ENCODE measurements at regions not wholly inside any gene's neighbourhood (a gene's known extent, or its start where the extent isn't known, plus 50 kb on each side); places are given as distances from the start of the nearest gene placed in this dataset.

DNA sequence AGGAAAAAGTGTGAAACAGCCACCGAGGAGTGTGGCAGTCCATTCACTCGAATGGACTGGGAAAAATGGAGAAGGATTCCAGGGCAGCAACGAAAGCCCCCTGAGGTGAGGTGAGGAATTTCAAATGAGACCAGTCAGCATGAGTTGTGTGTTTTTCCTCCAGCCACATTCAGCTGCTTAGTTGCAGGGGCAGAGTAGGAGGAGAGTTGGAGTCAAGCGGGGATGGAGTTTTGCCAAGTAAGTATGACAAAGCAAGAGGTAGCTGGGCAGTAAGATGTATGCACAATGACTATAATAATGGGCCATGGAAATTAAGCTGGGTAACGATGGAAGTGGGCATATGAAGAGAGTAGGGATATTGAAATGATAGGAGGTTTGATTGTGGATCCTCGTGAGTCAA lies 64.4 kb downstream of the CCDC54 start:
- no peak for DNase-seq
- H3K9me3 Mint-ChIP-seq (ENCODE audit: unreplicated experiment): no peaks in the 10 kb centered on the region
- H3K36me3 Mint-ChIP-seq (ENCODE audit: unreplicated experiment): no peaks in the 10 kb centered on the region
- no peak overlapping the region for H3K4me3 Mint-ChIP-seq (ENCODE audit: unreplicated experiment)
- TF ChIP-seq, protein P1, sequence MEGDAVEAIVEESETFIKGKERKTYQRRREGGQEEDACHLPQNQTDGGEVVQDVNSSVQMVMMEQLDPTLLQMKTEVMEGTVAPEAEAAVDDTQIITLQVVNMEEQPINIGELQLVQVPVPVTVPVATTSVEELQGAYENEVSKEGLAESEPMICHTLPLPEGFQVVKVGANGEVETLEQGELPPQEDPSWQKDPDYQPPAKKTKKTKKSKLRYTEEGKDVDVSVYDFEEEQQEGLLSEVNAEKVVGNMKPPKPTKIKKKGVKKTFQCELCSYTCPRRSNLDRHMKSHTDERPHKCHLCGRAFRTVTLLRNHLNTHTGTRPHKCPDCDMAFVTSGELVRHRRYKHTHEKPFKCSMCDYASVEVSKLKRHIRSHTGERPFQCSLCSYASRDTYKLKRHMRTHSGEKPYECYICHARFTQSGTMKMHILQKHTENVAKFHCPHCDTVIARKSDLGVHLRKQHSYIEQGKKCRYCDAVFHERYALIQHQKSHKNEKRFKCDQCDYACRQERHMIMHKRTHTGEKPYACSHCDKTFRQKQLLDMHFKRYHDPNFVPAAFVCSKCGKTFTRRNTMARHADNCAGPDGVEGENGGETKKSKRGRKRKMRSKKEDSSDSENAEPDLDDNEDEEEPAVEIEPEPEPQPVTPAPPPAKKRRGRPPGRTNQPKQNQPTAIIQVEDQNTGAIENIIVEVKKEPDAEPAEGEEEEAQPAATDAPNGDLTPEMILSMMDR (IDR thresholded peaks at IDR 0.05; ENCODE audit: partially characterized antibody, unreplicated experiment): no peak
- H3K27me3 Mint-ChIP-seq (ENCODE audit: unreplicated experiment): no peaks in the 10 kb centered on the region
- no peaks in the 10 kb centered on the region for H3K4me1 Mint-ChIP-seq (ENCODE audit: low read depth, unreplicated experiment)
- no peak overlapping the region for H3K27ac Mint-ChIP-seq (ENCODE audit: unreplicated experiment)

- Mint-ChIP-seq H3K4me1 (ENCODE audit: low read depth, unreplicated experiment) (no peaks in the 10 kb centered on the region), H3K27ac (ENCODE audit: unreplicated experiment) (no peak overlapping the region), H3K27me3 (ENCODE audit: unreplicated experiment) (no peaks in the 10 kb centered on the region)
Observed at GRCh38 chr3:107443461-107443860, 66.2 kb downstream of the CCDC54 start.

GRCh38 chr3:107446706-107447105 lies 69.5 kb downstream of the CCDC54 start:
- H3K27me3 Mint-ChIP-seq (ENCODE audit: unreplicated experiment): no peaks in the 10 kb centered on the region
- no peaks in the 10 kb centered on the region for H3K9me3 Mint-ChIP-seq (ENCODE audit: unreplicated experiment)
- no peaks in the 10 kb centered on the region for H3K4me1 Mint-ChIP-seq (ENCODE audit: low read depth, unreplicated experiment)
- H3K27ac Mint-ChIP-seq (ENCODE audit: unreplicated experiment): no peak overlapping the region
- DNase-seq: no peak
- H3K4me3 Mint-ChIP-seq (ENCODE audit: unreplicated experiment): no peak overlapping the region
- no peaks in the 10 kb centered on the region for H3K36me3 Mint-ChIP-seq (ENCODE audit: unreplicated experiment)
- TF ChIP-seq, protein P1 (IDR thresholded peaks at IDR 0.05; ENCODE audit: partially characterized antibody, unreplicated experiment): no peak

More at GRCh38 chr3:107443461-107443860, 66.2 kb downstream of the CCDC54 start:
- Mint-ChIP-seq H3K4me3 (ENCODE audit: unreplicated experiment) (no peak overlapping the region), H3K36me3 (ENCODE audit: unreplicated experiment) (no peaks in the 10 kb centered on the region), H3K9me3 (ENCODE audit: unreplicated experiment) (no peaks in the 10 kb centered on the region)
- DNase-seq: no peak
- TF ChIP-seq, protein P1 (IDR thresholded peaks at IDR 0.05; ENCODE audit: partially characterized antibody, unreplicated experiment): no peak

DNA sequence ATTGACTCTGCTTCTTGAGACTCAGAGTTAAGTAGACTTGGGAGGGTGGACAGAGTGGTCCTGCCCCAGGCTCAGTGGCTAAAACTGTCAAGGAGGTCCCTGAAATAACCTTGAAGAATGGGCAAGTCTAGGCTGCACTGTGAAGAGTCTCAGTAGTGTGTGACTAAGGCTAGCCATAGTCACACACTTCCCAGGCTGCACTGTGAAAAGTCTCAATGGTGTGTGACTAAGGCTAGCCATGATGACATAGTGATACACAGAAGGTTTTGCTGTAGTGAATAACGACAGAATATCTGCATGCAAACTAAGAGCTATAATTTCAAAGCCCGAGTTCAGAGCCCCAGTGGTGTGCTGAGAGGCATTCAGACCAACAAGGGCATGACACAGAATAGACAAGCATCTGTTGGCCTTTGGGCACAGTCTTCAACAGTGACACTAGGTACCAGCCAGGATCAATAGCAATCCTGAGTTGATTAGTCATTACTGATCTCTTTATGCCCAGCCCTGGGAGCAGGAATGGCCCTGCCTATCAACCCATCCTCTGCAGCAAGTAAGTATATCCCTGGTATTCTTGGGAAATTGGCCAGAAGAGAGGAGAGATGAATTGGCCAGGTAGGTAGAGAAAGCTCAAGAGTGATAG lies 72.4 kb upstream of the BBX start:
- H3K27me3 Mint-ChIP-seq (ENCODE audit: unreplicated experiment): no peaks in the 10 kb centered on the region
- H3K27ac Mint-ChIP-seq (ENCODE audit: unreplicated experiment): no peak overlapping the region
- no peaks in the 10 kb centered on the region for H3K9me3 Mint-ChIP-seq (ENCODE audit: unreplicated experiment)
- no peak overlapping the region for H3K4me3 Mint-ChIP-seq (ENCODE audit: unreplicated experiment)
- DNase-seq: no peak
- H3K36me3 Mint-ChIP-seq (ENCODE audit: unreplicated experiment): no peaks in the 10 kb centered on the region
- no peaks in the 10 kb centered on the region for H3K4me1 Mint-ChIP-seq (ENCODE audit: low read depth, unreplicated experiment)
- TF ChIP-seq, protein P1 (IDR thresholded peaks at IDR 0.05; ENCODE audit: partially characterized antibody, unreplicated experiment): no peak

GRCh38 chr3:107452436-107452835 lies 70.3 kb upstream of the BBX start:
- TF ChIP-seq, protein P1 (IDR thresholded peaks at IDR 0.05; ENCODE audit: partially characterized antibody, unreplicated experiment): no peak
- Mint-ChIP-seq H3K9me3 (ENCODE audit: unreplicated experiment) (no peaks in the 10 kb centered on the region), H3K27ac (ENCODE audit: unreplicated experiment) (no peak overlapping the region), H3K27me3 (ENCODE audit: unreplicated experiment) (no peaks in the 10 kb centered on the region), H3K36me3 (ENCODE audit: unreplicated experiment) (no peaks in the 10 kb centered on the region), H3K4me1 (ENCODE audit: low read depth, unreplicated experiment) (no peaks in the 10 kb centered on the region), H3K4me3 (ENCODE audit: unreplicated experiment) (no peak overlapping the region)
- no peak for DNase-seq
